ENCODE measurements at regions not wholly inside any gene's neighbourhood (a gene's known extent, or its start where the extent isn't known, plus 50 kb on each side); places are given as distances from the start of the nearest gene placed in this dataset.

DNA sequence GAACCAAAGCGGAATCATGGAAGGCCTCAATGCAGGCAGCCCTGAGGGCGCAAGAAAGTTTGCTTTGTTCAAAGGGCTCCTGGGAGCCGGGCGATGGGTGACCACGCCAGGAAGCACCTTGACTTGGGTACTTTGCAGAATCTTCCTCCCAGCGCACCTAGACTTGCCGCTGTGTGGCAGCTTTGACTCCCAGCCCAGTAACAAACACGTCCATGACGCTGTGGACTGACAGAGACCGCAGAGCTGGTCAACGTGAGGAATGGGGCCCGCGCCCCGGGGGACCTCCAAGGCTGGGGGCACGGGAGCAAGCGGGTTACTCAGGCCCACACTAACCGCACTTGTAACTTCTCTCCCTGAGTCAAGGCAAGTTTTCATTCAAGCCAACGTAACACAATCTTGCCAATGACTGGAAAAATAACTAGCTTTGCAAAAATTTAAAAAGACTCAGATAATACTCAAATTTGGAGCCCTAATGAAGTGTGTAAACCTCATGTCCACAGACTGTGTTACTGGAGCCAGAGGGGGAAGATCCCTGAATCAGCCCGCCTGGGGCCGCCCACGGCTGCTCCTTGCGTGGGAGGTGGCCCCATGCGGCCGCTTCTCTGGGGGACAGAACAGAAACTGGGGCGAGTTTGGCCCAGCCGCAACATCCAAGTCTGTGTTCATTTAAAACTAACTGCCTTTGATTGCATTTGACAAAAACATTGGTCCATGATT is 130.8 kb downstream of the DNAJB6 start:
- DNase-seq (ENCODE audit: low read depth) = no peak
- TF ChIP-seq CTCF (conservative IDR thresholded peaks at IDR 0.05; ENCODE audit: low read depth, low read length) = no peak
- H3K4me3 ChIP-seq (ENCODE audit: low read depth, low read length) = no peak overlapping the region

GRCh38 chr7:157468221-157469111 is 131.7 kb downstream of the DNAJB6 start:
- TF ChIP-seq CTCF (conservative IDR thresholded peaks at IDR 0.05; ENCODE audit: low read depth, low read length) = no peak
- no peak for DNase-seq (ENCODE audit: low read depth)
- no peak overlapping the region for H3K4me3 ChIP-seq (ENCODE audit: low read depth, low read length)

DNA sequence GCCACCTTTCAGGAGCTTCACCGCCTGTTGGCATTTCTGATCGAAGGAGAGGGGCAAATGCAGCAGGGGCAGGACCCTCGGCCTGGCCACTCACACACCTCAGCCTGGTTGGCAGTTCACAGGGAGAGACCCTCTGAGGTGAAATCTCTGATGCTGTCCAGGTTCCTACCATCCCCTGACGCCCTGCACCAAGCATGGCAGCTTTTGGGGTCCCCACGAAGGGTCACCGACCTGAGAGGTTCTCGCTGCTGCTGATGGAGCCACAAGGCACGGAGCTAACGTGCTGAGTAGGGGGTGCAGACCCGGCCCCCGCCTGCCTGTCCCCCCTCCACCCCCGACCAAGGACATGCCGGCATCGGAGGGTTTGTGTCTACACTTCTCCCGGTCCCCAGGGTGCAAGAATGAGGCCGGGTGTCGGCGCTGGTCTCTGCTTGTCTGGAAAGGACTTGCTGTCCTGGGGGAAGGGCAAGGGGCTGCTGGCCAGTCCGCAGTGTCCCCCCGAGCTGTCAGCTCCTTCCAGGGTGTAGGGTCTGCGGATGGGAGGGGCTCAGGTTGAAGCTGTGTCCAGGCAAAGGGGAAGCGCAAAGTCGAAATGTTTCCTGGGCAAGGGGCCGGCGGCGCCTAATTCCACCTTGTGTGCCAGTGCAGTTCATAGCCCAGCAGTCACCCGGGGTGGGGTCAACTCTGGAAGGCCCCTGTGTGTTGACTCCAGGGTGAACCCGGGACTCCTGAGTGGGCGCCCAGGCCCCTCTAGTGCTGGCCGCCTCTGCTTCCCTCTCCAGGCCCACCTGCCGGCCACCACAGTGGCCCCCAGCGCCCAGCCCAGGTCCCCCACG is 132.6 kb downstream of the DNAJB6 start:
- TF ChIP-seq CTCF (conservative IDR thresholded peaks at IDR 0.05; ENCODE audit: low read depth, low read length) = no peak
- DNase-seq (ENCODE audit: low read depth) = no peak

GRCh38 chr7:157470017-157470322 is 133.2 kb downstream of the DNAJB6 start:
- no peak overlapping the region for H3K4me3 ChIP-seq (ENCODE audit: low read depth, low read length)
- no peak for DNase-seq (ENCODE audit: low read depth)
- no peak for TF ChIP-seq CTCF (conservative IDR thresholded peaks at IDR 0.05; ENCODE audit: low read depth, low read length)

More for the DNA sequence above, 132.6 kb downstream of the DNAJB6 start:
- no peak overlapping the region for H3K4me3 ChIP-seq (ENCODE audit: low read depth, low read length)

DNA sequence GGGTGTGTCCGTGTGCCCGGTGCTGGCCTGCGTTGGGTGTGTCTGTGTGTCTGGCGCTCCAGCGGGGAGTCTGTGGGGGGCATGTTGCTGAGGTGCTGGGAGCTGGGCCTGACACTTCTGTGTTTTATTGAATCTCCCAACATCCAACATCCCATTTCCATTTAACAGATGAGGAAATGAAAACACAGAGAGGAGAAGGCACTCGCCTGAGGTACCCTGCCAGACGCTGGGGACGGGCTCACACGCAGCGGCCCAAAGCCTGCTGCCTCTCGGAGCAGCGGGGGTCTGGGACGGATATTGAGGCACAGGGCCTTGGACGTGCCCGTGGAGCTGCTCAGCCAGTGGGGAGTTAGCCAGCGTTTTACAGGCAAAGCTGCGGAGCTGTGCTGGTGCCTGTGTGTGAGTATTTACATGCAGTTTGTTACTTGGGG is 133.9 kb downstream of the DNAJB6 start:
- TF ChIP-seq CTCF (conservative IDR thresholded peaks at IDR 0.05; ENCODE audit: low read depth, low read length) = no peak
- no peak for DNase-seq (ENCODE audit: low read depth)
- no peak overlapping the region for H3K4me3 ChIP-seq (ENCODE audit: low read depth, low read length)

GRCh38 chr7:157471259-157472125 is 134.7 kb downstream of the DNAJB6 start:
- H3K4me3 ChIP-seq (ENCODE audit: low read depth, low read length) = no peak overlapping the region
- TF ChIP-seq CTCF (conservative IDR thresholded peaks at IDR 0.05; ENCODE audit: low read depth, low read length) = no peak
- DNase-seq (ENCODE audit: low read depth) = no peak

Data from choroid plexus epithelial cell (primary cell).